ENCODE measurements at regions not wholly inside any gene's neighbourhood (a gene's known extent, or its start where the extent isn't known, plus 50 kb on each side); places are given as distances from the start of the nearest gene placed in this dataset.

DNA sequence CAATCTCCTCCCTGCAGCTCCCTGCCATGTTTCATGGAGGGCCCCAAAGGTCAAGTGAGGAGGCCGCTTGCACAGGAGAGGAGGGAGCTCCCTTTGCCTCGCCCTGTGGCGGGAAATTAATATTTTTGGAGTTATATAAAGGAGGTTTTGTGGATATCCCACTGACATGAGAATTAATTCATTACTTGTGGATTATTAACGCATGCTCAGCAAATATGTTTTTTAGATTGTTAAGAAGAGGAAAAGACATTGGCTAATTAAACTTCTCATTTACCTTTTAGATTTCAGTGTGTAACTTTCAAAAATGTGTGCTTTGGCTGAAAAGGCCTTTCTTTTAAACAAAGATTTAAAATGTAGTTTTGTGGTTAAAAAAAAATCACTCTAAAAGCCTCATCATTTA is 474.0 kb downstream of the SOCS6 start:
- TF ChIP-seq, protein P1, sequence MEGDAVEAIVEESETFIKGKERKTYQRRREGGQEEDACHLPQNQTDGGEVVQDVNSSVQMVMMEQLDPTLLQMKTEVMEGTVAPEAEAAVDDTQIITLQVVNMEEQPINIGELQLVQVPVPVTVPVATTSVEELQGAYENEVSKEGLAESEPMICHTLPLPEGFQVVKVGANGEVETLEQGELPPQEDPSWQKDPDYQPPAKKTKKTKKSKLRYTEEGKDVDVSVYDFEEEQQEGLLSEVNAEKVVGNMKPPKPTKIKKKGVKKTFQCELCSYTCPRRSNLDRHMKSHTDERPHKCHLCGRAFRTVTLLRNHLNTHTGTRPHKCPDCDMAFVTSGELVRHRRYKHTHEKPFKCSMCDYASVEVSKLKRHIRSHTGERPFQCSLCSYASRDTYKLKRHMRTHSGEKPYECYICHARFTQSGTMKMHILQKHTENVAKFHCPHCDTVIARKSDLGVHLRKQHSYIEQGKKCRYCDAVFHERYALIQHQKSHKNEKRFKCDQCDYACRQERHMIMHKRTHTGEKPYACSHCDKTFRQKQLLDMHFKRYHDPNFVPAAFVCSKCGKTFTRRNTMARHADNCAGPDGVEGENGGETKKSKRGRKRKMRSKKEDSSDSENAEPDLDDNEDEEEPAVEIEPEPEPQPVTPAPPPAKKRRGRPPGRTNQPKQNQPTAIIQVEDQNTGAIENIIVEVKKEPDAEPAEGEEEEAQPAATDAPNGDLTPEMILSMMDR (IDR thresholded peaks at IDR 0.05; ENCODE audit: low read depth, low read length, missing control alignments): no peak

DNA sequence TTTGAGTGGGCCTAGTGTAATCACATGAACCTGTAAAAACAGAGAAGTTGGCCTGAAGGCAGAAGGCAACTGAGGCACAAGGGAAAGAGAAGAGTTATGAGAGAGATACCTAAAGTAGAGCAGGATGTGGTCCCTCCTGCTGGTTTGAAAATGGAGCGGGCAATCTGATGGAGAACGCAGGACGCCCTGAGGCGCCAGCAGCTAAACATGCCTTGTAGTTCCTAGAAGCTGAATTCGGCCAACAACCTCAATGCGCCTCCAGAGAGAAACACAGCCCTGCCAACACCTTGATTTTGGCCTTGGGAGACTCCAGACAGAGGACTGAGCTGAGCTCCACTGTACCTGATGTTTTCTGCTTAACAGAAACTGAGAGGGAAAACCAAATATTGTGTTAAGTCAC is 469.9 kb downstream of the SOCS6 start:
- H3K4me3 ChIP-seq (replicated peaks; ENCODE audit: low read depth, low read length): no peak overlapping the region
- TF ChIP-seq, protein P1 (IDR thresholded peaks at IDR 0.05; ENCODE audit: low read depth, low read length, missing control alignments): no peak

More for the DNA sequence above, 474.0 kb downstream of the SOCS6 start:
- H3K4me3 ChIP-seq (replicated peaks; ENCODE audit: low read depth, low read length): no peak overlapping the region
- DNase-seq (ENCODE audit: extremely low read depth, low read depth): no peak

DNA sequence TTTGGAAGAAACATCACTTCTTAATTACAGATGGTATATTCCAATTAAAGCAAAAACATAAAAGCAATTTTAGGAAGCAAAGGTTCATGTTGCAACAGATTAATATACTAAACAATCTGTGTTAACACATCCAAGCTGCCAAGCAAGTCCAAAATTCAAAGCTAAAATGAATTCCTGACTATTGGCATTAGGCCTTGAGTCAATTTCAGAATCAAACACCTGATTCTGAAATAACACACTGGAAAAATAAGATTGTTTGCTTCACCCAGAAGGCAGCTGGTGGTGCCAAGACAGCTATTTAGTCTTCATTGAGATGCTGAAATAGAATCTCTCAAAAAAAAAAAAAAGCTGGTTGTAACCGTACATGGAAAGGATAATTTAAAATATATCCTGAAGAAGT is 465.6 kb downstream of the SOCS6 start:
- no peak for DNase-seq (ENCODE audit: extremely low read depth, low read depth)
- H3K4me3 ChIP-seq (replicated peaks; ENCODE audit: low read depth, low read length): no peak overlapping the region
- TF ChIP-seq, protein P1 (IDR thresholded peaks at IDR 0.05; ENCODE audit: low read depth, low read length, missing control alignments): no peak

More for the DNA sequence above, 469.9 kb downstream of the SOCS6 start:
- DNase-seq (ENCODE audit: extremely low read depth, low read depth): no peak

DNA sequence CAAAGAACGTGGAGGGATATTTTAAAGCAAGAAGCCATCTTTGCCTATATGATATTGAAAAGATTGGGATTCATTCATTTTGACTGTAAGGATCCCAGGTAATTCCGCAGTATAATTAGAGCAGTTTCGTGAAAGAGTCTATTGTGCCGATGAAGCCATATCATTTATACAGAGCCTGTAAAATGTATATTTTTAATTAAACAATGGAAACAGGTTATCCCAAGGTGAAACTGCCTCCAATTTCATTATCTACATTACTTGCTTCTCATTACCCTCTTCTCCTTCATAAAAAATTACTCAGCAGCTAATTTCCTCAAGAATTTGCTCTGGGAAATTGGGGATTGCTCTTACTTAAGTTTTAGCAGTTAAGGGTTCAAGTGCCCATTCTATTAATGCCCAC is 444.1 kb downstream of the SOCS6 start:
- no peak overlapping the region for H3K4me3 ChIP-seq (replicated peaks; ENCODE audit: low read depth, low read length)
- DNase-seq (ENCODE audit: extremely low read depth, low read depth): no peak
- TF ChIP-seq, protein P1 (IDR thresholded peaks at IDR 0.05; ENCODE audit: low read depth, low read length, missing control alignments): no peak

DNA sequence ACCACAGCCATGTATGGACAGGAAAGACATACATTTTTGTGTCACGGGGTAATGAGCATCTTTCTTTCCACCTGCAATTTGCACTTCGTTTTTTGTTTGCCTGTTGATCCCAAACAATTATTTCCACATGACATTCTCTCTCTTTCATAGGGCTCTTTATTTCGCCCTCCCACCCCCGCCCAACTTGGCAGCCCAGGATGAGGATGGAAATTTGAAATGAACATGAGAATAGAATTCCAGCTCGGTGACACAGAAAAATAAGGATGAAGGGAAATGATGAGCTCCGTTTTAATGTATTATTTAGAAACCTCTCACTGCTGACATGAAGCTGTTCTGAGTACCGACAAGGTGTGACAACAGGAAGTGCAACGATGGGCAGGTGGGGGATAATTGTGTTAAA is 443.3 kb downstream of the SOCS6 start:
- H3K4me3 ChIP-seq (replicated peaks; ENCODE audit: low read depth, low read length): no peak overlapping the region
- TF ChIP-seq, protein P1 (IDR thresholded peaks at IDR 0.05; ENCODE audit: low read depth, low read length, missing control alignments): no peak
- no peak for DNase-seq (ENCODE audit: extremely low read depth, low read depth)

DNA sequence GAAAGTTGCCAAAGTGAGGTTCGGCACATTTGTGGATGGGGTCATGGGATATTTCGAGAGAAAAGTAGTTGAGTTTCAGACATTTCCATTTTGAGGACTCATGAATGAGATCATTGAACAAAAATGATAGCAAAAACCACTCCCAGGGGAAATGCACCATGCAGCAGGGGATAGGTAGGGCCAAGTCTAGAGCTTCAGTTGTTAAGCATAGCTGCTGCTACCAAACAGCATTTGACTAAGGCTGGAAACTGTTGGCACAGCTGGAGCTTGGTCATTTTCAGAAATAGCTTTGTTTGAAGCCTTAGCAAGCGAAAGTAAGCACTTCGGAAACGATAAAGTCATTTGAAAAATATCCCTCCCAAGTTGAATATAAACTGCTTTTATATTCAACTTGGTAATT is 431.8 kb downstream of the SOCS6 start:
- H3K4me3 ChIP-seq (replicated peaks; ENCODE audit: low read depth, low read length): no peak overlapping the region
- TF ChIP-seq, protein P1 (IDR thresholded peaks at IDR 0.05; ENCODE audit: low read depth, low read length, missing control alignments): no peak
- DNase-seq (ENCODE audit: extremely low read depth, low read depth): no peak

DNA sequence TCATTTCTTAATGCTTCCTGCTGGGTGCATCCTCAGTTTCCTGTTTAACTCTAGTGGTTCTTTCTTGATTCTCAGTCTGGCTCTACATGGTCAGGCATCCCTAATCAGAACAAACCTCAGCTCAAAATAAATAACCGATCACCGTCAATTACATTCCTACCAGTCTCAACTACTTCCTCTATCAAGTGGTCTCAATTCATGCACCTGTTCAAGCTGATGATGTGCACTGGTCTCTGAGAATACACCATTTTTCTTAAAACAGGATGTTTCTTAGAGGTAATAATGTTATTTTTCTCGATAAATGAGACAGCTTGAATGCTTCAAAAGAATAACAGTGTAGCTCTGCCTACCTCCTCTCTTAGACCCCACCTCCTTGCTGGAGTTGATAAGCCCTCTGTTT is 420.9 kb downstream of the SOCS6 start:
- no peak overlapping the region for H3K4me3 ChIP-seq (replicated peaks; ENCODE audit: low read depth, low read length)
- no peak for DNase-seq (ENCODE audit: extremely low read depth, low read depth)
- TF ChIP-seq, protein P1 (IDR thresholded peaks at IDR 0.05; ENCODE audit: low read depth, low read length, missing control alignments): no peak
